ENCODE measurements at regions not wholly inside any gene's neighbourhood (a gene's known extent, or its start where the extent isn't known, plus 50 kb on each side); places are given as distances from the start of the nearest gene placed in this dataset.

DNA sequence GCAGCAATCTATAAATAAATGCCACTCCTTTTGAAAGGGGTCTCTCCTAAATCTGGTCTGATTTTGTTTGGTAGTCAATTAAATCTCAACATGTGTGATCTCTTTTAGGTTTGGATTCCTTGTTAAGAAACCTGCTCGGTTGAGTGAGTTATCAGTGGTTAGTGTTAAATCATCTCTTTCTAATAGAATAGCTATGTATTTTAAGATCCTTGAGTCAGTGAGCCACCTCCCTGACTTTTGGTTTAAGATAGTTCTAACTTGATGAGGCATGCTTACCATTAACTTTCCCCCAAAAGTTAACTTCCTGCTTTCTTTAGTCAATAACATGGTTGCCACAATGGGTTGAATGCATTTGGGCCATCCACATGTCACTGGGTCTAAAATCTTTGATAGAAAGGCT lies 93.1 kb upstream of the OLFM3 start (continued):
- TF ChIP-seq NANOG (IDR thresholded peaks at IDR 0.05; ENCODE audit: insufficient read depth, low read depth, low read length, poor library complexity, severe bottlenecking) (no peak), RAD21 (IDR thresholded peaks at IDR 0.05 in 1 of 2, conservative IDR thresholded peaks at IDR 0.05 in 1 of 2; ENCODE audit: low read depth in 2 of 2, low read length in 2 of 2) (no peak)

Data from H1 (cell line).